A673 (cell line): ENCODE measurements at regions not wholly inside any gene's neighbourhood (a gene's known extent, or its start where the extent isn't known, plus 50 kb on each side); places are given as distances from the start of the nearest gene placed in this dataset.
"Not testable (repeated sequence)": the region's sequence is repeated elsewhere in the genome, so short reads cannot be mapped to it uniquely, and the experiment has no call there.

Source experiments
- BruUV-seq: library from RNA; stranded (reverse); fragments of 400-500 nt; replicated peaks from 2 replicates; lab custom pipeline; 2021; lab: Mats Ljungman, UMichigan
- CTCF ChIA-PET: fragments of 300-600 bp; sonication (Branson Sonifier 250); formaldehyde crosslinking; loops from one replicate; lab custom pipeline; 2022; ENCODE audit warnings: antibody characterized with exemption; lab: Charles Lee
- POLR2A ChIA-PET: fragments of 300-600 bp; sonication (Branson Sonifier 250); formaldehyde crosslinking; loops from one replicate; lab custom pipeline; 2022; ENCODE audit warnings: antibody characterized with exemption; ENCODE audit not compliant: low non-redundant PET; lab: Charles Lee
- DNase-seq: peaks from one replicate; pipeline ENCODE4 v3.0.0-alpha.2; 2015; ENCODE audit warnings: low spot score
- H3K27ac ChIP-seq: fragments of 200-600 bp; sonication (generic); 2 replicates; pipeline ENCODE4 v1.5.1; 2016; ENCODE audit warnings: mixed run types, low read depth, mild to moderate bottlenecking, mixed read lengths, antibody characterized with exemption, low read length; ENCODE audit not compliant: poor library complexity, severe bottlenecking
- H3K27me3 ChIP-seq: fragments of 200-600 bp; sonication (generic); replicated peaks from 2 replicates; pipeline ENCODE4 v1.6.1; 2017; ENCODE audit warnings: mixed run types, low read depth, mild to moderate bottlenecking, mixed read lengths, antibody characterized with exemption, low read length; ENCODE audit not compliant: insufficient read depth, poor library complexity
- H3K36me3 ChIP-seq: fragments of 200-600 bp; sonication (generic); 2 replicates; pipeline ENCODE4 v1.6.1; 2016; ENCODE audit warnings: mixed run types, mild to moderate bottlenecking, mixed read lengths, antibody characterized with exemption, low read length; ENCODE audit not compliant: insufficient read depth, poor library complexity, severe bottlenecking
- H3K4me1 ChIP-seq: fragments of 200-600 bp; sonication (generic); 2 replicates; pipeline ENCODE4 v1.6.1; 2017; ENCODE audit warnings: mixed run types, mild to moderate bottlenecking, mixed read lengths, antibody characterized with exemption, low read length; ENCODE audit not compliant: insufficient read depth, poor library complexity, severe bottlenecking
- H3K4me3 ChIP-seq: fragments of 200-600 bp; sonication (generic); 2 replicates; pipeline ENCODE4 v1.5.1; 2016; ENCODE audit warnings: low read depth, mixed run types, mild to moderate bottlenecking, mixed read lengths, low read length; ENCODE audit not compliant: poor library complexity, severe bottlenecking
- H3K9me3 ChIP-seq: fragments of 200-600 bp; sonication (generic); 2 replicates; pipeline ENCODE4 v1.6.1; 2016; ENCODE audit warnings: mixed run types, low read depth, mild to moderate bottlenecking, mixed read lengths, antibody characterized with exemption, low read length; ENCODE audit not compliant: poor library complexity, severe bottlenecking
- EZH2 ChIP-seq: fragments of 200-600 bp; sonication (generic); IDR thresholded peaks from 2 replicates; pipeline ENCODE4 v1.6.1; 2017; ENCODE audit warnings: borderline replicate concordance, low read depth, mild to moderate bottlenecking, mixed read lengths, antibody characterized with exemption, low read length; ENCODE audit not compliant: poor library complexity, severe bottlenecking
- intact Hi-C: fragments of 100-400 bp; cut with micrococcal nuclease; formaldehyde crosslinking; loops from one replicate; pipeline ENCODE4 v1.10.0; 2022; ENCODE audit not compliant: unreplicated experiment
- TF ChIP-seq, protein P1 (sequence below): fragments of 300-800, 200-600 bp; sonication (generic); conservative IDR thresholded peaks from 2 replicates; pipeline ENCODE4 v1.5.1; 2017; ENCODE audit warnings: low read depth, mild to moderate bottlenecking, antibody characterized with exemption, low read length, moderate library complexity, mixed read lengths

DNA sequence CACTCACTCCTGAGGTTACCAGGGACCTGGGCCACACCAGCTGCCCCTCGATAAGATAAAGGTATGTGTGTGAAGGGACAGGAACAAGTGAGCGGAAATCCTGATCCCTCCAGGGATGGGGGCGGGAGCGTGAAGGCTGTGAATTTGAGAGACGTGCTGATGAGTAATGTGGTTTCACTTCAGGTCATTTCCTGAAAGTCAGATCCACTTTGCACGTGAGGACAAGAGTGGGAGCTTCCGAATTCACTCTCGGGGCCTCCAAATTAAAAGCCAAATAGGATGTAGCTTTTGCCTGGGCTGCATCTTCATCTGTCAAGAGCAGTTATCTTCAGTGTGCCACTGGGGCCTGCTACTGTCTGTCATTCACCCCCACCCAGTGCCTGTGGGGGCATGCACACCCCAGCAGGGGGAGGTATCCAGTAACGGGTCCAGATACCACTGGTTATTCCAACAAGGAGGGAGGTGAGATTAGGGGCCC lies 87.4 kb upstream of the LHX1 start:
- intact Hi-C loops: no loop called here
- H3K9me3 ChIP-seq: no peaks in the 10 kb centered on the region
- peak; percentile 44 for DNase-seq
- no peaks in the 10 kb centered on the region for H3K36me3 ChIP-seq
- peaks cover 19% of the 10 kb centered on the region for H3K4me1 ChIP-seq
- no peak overlapping the region for H3K4me3 ChIP-seq
- no TSS peak for BruUV-seq
- TF ChIP-seq, protein P1, sequence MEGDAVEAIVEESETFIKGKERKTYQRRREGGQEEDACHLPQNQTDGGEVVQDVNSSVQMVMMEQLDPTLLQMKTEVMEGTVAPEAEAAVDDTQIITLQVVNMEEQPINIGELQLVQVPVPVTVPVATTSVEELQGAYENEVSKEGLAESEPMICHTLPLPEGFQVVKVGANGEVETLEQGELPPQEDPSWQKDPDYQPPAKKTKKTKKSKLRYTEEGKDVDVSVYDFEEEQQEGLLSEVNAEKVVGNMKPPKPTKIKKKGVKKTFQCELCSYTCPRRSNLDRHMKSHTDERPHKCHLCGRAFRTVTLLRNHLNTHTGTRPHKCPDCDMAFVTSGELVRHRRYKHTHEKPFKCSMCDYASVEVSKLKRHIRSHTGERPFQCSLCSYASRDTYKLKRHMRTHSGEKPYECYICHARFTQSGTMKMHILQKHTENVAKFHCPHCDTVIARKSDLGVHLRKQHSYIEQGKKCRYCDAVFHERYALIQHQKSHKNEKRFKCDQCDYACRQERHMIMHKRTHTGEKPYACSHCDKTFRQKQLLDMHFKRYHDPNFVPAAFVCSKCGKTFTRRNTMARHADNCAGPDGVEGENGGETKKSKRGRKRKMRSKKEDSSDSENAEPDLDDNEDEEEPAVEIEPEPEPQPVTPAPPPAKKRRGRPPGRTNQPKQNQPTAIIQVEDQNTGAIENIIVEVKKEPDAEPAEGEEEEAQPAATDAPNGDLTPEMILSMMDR: no peak
- no peak for TF ChIP-seq EZH2
- no peaks in the 10 kb centered on the region for H3K27me3 ChIP-seq
- POLR2A ChIA-PET: no interaction called here
- CTCF ChIA-PET: no interaction called here
- no peak overlapping the region for H3K27ac ChIP-seq

DNA sequence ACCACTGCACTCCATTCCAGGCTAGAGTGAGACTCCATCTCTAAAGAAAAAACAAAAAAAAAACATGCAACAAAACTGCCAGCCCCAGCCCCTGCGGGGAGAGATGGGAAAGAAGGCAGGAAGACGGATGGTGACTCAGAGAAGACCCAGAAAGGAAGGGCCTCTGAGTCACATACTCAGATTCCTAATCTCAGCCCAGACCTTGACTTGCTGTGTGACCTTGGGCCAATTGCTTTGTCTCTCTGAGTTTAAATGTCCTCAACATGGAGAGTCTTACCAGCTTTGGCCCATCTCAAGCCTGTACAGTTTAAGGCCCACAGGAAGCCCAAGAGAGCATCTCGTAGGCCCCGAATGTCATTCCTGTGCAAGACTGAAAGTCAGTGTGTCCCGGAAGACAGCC lies 86.5 kb upstream of the LHX1 start:
- DNase-seq: peak; percentile 32
- BruUV-seq: no TSS peak
- Histone ChIP-seq H3K9me3 (no peaks in the 10 kb centered on the region), H3K4me1 (peaks cover 19% of the 10 kb centered on the region), H3K36me3 (no peaks in the 10 kb centered on the region), H3K27ac (no peak overlapping the region), H3K27me3 (no peaks in the 10 kb centered on the region), H3K4me3 (no peak overlapping the region)
- CTCF ChIA-PET: no interaction called here
- TF ChIP-seq, protein P1: no peak
- no peak for TF ChIP-seq EZH2
- intact Hi-C loops: no loop called here
- POLR2A ChIA-PET: no interaction called here

DNA sequence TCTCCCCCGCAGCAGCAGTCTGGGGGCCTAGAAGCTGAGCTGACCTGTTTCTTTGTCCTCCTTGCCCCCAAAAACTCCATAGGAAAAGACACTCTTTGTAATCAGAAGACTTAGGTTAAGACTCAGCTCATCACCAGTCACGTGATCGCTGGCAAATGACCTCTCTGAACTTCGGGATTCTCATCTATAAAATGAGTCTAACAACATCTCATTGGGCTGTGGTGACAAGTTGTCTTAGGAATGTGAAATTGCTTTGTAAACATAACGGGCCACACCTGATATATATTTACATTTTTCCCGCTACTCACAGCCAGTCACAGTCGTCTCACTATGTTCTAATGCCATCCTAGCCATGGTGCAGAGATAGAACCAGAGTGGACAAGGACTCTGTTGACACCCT lies 86.0 kb upstream of the LHX1 start:
- TF ChIP-seq, protein P1: no peak
- no peak for TF ChIP-seq EZH2
- ChIA-PET POLR2A (no interaction called here), CTCF (no interaction called here)
- no peak for DNase-seq
- no peaks in the 10 kb centered on the region for H3K36me3 ChIP-seq
- no peak overlapping the region for H3K4me3 ChIP-seq
- no peaks in the 10 kb centered on the region for H3K9me3 ChIP-seq
- no peaks in the 10 kb centered on the region for H3K27me3 ChIP-seq
- H3K4me1 ChIP-seq: peaks cover 19% of the 10 kb centered on the region
- intact Hi-C loops: no loop called here
- H3K27ac ChIP-seq: no peak overlapping the region
- no TSS peak for BruUV-seq

DNA sequence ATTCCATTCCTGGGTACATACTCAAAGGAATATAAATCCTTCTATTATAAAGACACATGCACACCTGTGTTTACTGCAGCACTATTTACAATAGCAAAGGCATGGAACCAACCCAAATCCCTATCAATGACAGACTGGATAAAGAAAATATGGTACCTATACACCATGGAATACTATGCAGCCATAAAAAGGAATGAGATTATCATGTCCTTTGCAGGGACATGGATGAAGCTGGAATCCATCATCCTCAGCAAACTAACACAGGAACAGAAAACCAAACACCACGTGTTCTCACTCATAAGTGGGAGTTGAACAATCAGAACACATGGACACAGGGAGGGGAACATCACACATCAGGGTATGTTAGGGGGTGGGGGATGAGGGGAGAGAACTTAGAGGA lies 84.8 kb upstream of the LHX1 start:
- intact Hi-C loops, H3K36me3 ChIP-seq, H3K4me3 ChIP-seq, H3K27ac ChIP-seq, H3K27me3 ChIP-seq, H3K4me1 ChIP-seq, BruUV-seq, H3K9me3 ChIP-seq, POLR2A ChIA-PET, DNase-seq, CTCF ChIA-PET: not testable (repeated sequence)
